Panc1 (cell line): ENCODE measurements at regions not wholly inside any gene's neighbourhood (a gene's known extent, or its start where the extent isn't known, plus 50 kb on each side); places are given as distances from the start of the nearest gene placed in this dataset.
"Not testable (repeated sequence)": the region's sequence is repeated elsewhere in the genome, so short reads cannot be mapped to it uniquely, and the experiment has no call there.

Experiments used
- ATAC-seq: fragments of 200-7000 bp; cut with Tn5 transposase; 2 replicates; pipeline ENCODE4 v1.9.1; 2020; ENCODE audit warnings: mild to moderate bottlenecking, moderate library complexity
- BruUV-seq: library from RNA; stranded (reverse); fragments of 400-500 nt; replicated peaks from 2 replicates; lab custom pipeline; 2021; lab: Mats Ljungman, UMichigan
- CTCF ChIA-PET: fragments of 300-600 bp; sonication (Branson Sonifier 250); formaldehyde crosslinking; loops from one replicate; lab custom pipeline; 2022; ENCODE audit warnings: antibody characterized with exemption; lab: Charles Lee
- POLR2A ChIA-PET: fragments of 300-600 bp; sonication (Branson Sonifier 250); formaldehyde crosslinking; loops from one replicate; lab custom pipeline; 2022; ENCODE audit warnings: antibody characterized with exemption; lab: Charles Lee
- DNase-seq: peaks from one replicate; pipeline ENCODE4 v3.0.0-alpha.2; 2010; ENCODE audit warnings: low read depth, low spot score
- H3K27ac ChIP-seq: 2 replicates; pipeline ENCODE4 v1.5.1; 2011; ENCODE audit warnings: mild to moderate bottlenecking, low read length, inconsistent platforms
- H3K27me3 ChIP-seq: fragments of 200-500 bp; sonication (Bioruptor generic); 2 replicates; pipeline ENCODE4 v1.6.0; 2014; ENCODE audit warnings: low read length, inconsistent platforms; ENCODE audit not compliant: control insufficient read depth, insufficient read depth
- H3K36me3 ChIP-seq: fragments of 200-500 bp; sonication (Bioruptor generic); 2 replicates; pipeline ENCODE4 v1.5.1; 2014; ENCODE audit warnings: inconsistent platforms, mild to moderate bottlenecking, low read length, moderate library complexity; ENCODE audit not compliant: control insufficient read depth, insufficient read depth
- H3K4me1 ChIP-seq: 2 replicates; pipeline ENCODE4 v1.5.1; 2011; ENCODE audit warnings: inconsistent platforms, mild to moderate bottlenecking, low read length, moderate library complexity; ENCODE audit not compliant: control insufficient read depth, insufficient read depth
- H3K4me3 ChIP-seq, 2 experiments: 2 replicates each; pipeline ENCODE4 v1.5.1; 2011 to 2012; ENCODE audit warnings: low read depth in 2 of 2, low read length in 2 of 2, mild to moderate bottlenecking in 2 of 2, inconsistent platforms in 1 of 2, moderate library complexity in 1 of 2
- H3K9me3 ChIP-seq: fragments of 200-500 bp; sonication (Bioruptor generic); 2 replicates; pipeline ENCODE4 v1.5.1; 2014; ENCODE audit warnings: low read depth, mild to moderate bottlenecking, inconsistent platforms, low read length, moderate library complexity; ENCODE audit not compliant: control insufficient read depth, insufficient read depth
- POLR2AphosphoS5 ChIP-seq: IDR thresholded peaks from 2 replicates; pipeline ENCODE4 v1.6.1; 2012; ENCODE audit warnings: mild to moderate bottlenecking, low read depth, low read length, moderate library complexity
- SIN3A ChIP-seq: IDR thresholded peaks from 2 replicates; pipeline ENCODE4 v1.6.1; 2012; ENCODE audit warnings: low read depth, mild to moderate bottlenecking, low read length, moderate library complexity, borderline replicate concordance; ENCODE audit not compliant: insufficient read depth
- TCF7L2 ChIP-seq: IDR thresholded peaks from 2 replicates; pipeline ENCODE4 v1.6.1; 2011; ENCODE audit warnings: mild to moderate bottlenecking, low read depth, low read length, inconsistent platforms
- in situ Hi-C: cut with HindIII; loops from 2 replicates; pipeline ENCODE4 v1.10.0; 2016; ENCODE audit warnings: low sequenced_read_pairs, low pct_unique_long_range_greater_than_20kb
- intact Hi-C: fragments of 100-400 bp; cut with micrococcal nuclease; formaldehyde crosslinking; loops from one replicate; pipeline ENCODE4 v1.10.0; 2022; ENCODE audit not compliant: unreplicated experiment
- TF ChIP-seq, protein P1 (sequence below), 2 experiments: IDR thresholded peaks; 2 replicates each; pipeline ENCODE4 v1.6.1; 2011 to 2012; ENCODE audit warnings: low read depth in 2 of 2, control low read depth in 1 of 2, low read length in 1 of 2, mild to moderate bottlenecking in 1 of 2, moderate library complexity in 1 of 2; ENCODE audit not compliant: insufficient read depth in 1 of 2
- TF ChIP-seq, protein P2 (sequence below): fragments of 450-650 bp; IDR thresholded peaks from 2 replicates; pipeline ENCODE4 v1.5.1; 2017; ENCODE audit warnings: mild to moderate bottlenecking

DNA sequence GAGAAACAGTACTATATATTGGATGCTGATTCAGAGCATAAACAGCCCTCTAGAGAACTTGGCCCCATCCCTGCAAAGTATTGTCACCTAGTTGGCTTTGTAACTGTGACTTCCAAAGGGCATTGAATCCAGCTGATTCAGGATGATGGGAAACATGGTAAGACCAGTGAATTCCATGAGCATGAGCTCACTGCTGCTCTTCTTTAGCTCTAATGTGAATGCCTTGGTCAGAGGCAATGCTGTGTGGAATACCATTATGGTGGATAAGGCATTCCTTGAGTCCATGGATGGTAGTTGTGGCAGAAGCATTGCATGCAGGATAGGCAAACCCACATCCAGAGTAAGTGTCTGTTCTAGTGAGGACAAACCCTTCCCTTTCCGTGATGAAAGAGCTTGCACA lies 365.6 kb upstream of the EDA2R start:
- no peaks in the 10 kb centered on the region for H3K4me1 ChIP-seq
- no peak for DNase-seq
- in situ Hi-C loops (no loop called here), intact Hi-C loops (no loop called here)
- no peaks in the 10 kb centered on the region for H3K36me3 ChIP-seq
- no peak overlapping the region for H3K27ac ChIP-seq
- no TSS peak for BruUV-seq
- POLR2A ChIA-PET = no interaction called here
- no peaks in the 10 kb centered on the region for H3K9me3 ChIP-seq
- no peaks in the 10 kb centered on the region for H3K27me3 ChIP-seq
- TF ChIP-seq TCF7L2 (no peak), SIN3A (no peak), POLR2AphosphoS5 (no peak)
- TF ChIP-seq, protein P1, sequence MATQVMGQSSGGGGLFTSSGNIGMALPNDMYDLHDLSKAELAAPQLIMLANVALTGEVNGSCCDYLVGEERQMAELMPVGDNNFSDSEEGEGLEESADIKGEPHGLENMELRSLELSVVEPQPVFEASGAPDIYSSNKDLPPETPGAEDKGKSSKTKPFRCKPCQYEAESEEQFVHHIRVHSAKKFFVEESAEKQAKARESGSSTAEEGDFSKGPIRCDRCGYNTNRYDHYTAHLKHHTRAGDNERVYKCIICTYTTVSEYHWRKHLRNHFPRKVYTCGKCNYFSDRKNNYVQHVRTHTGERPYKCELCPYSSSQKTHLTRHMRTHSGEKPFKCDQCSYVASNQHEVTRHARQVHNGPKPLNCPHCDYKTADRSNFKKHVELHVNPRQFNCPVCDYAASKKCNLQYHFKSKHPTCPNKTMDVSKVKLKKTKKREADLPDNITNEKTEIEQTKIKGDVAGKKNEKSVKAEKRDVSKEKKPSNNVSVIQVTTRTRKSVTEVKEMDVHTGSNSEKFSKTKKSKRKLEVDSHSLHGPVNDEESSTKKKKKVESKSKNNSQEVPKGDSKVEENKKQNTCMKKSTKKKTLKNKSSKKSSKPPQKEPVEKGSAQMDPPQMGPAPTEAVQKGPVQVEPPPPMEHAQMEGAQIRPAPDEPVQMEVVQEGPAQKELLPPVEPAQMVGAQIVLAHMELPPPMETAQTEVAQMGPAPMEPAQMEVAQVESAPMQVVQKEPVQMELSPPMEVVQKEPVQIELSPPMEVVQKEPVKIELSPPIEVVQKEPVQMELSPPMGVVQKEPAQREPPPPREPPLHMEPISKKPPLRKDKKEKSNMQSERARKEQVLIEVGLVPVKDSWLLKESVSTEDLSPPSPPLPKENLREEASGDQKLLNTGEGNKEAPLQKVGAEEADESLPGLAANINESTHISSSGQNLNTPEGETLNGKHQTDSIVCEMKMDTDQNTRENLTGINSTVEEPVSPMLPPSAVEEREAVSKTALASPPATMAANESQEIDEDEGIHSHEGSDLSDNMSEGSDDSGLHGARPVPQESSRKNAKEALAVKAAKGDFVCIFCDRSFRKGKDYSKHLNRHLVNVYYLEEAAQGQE (IDR thresholded peaks at IDR 0.05; ENCODE audit: insufficient read depth in 1 of 2, low read depth in 2 of 2, low read length in 1 of 2) = no peak
- TF ChIP-seq, protein P2, sequence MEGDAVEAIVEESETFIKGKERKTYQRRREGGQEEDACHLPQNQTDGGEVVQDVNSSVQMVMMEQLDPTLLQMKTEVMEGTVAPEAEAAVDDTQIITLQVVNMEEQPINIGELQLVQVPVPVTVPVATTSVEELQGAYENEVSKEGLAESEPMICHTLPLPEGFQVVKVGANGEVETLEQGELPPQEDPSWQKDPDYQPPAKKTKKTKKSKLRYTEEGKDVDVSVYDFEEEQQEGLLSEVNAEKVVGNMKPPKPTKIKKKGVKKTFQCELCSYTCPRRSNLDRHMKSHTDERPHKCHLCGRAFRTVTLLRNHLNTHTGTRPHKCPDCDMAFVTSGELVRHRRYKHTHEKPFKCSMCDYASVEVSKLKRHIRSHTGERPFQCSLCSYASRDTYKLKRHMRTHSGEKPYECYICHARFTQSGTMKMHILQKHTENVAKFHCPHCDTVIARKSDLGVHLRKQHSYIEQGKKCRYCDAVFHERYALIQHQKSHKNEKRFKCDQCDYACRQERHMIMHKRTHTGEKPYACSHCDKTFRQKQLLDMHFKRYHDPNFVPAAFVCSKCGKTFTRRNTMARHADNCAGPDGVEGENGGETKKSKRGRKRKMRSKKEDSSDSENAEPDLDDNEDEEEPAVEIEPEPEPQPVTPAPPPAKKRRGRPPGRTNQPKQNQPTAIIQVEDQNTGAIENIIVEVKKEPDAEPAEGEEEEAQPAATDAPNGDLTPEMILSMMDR = no peak
- CTCF ChIA-PET = no interaction called here
- no peak overlapping the region for H3K4me3 ChIP-seq
- no peak for ATAC-seq

DNA sequence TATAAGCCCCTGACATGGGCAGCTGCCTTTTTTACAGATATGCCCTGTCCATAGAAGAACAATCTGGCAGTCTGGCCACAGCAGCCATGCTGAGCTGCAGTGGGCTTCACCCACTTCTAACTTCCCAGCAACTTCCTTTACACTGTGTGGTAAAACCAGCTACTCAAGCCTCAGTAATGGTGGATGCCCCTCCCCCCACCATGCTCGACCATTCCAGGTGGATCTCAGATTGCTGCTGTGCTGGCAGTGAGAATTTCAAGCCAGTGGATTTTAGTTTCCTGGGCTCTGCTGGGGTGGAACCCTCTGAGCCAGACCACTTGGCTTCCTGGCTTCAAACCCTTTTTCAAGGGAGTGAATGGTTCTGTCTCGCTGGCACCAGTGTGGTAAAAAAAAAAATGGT lies 355.9 kb upstream of the EDA2R start:
- Histone ChIP-seq H3K36me3 (no peaks in the 10 kb centered on the region), H3K4me3 (no peak overlapping the region), H3K4me1 (no peaks in the 10 kb centered on the region), H3K9me3 (no peaks in the 10 kb centered on the region), H3K27ac (no peak overlapping the region), H3K27me3 (no peaks in the 10 kb centered on the region)
- BruUV-seq = no TSS peak
- TF ChIP-seq, protein P2 = no peak
- no peak for TF ChIP-seq POLR2AphosphoS5
- TF ChIP-seq SIN3A = no peak
- TF ChIP-seq, protein P1 (IDR thresholded peaks at IDR 0.05; ENCODE audit: insufficient read depth in 1 of 2, low read depth in 2 of 2, low read length in 1 of 2) = no peak
- TF ChIP-seq TCF7L2 = no peak
- in situ Hi-C loops (no loop called here), intact Hi-C loops (no loop called here)
- POLR2A ChIA-PET = no interaction called here
- no peak for DNase-seq
- CTCF ChIA-PET = no interaction called here
- ATAC-seq = no peak

DNA sequence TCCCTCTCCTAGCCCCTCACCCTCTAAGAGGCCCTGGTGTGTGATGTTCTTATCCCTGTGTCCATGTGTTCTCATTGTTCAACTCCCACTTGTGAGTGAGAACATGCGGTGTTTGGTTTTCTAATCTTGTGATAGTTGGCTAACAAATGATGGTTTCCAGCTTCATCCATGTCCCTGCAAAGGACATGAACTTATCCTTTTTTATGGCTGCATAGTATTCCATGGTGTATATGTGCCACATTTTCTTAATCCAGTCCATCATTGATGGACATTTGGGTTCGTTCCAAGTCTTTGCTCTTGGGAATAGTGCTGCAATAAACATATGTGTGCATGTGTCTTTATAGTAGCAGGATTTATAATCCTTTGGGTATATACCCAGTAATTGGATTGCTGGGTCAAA lies 353.2 kb upstream of the EDA2R start:
- intact Hi-C loops, BruUV-seq, in situ Hi-C loops, H3K4me3 ChIP-seq, H3K36me3 ChIP-seq, H3K27me3 ChIP-seq, H3K9me3 ChIP-seq, POLR2A ChIA-PET, H3K4me1 ChIP-seq, ATAC-seq, CTCF ChIA-PET, DNase-seq, H3K27ac ChIP-seq: not testable (repeated sequence)
